Effector CD4-positive, alpha-beta T cell (primary cell): ENCODE measurements at regions not wholly inside any gene's neighbourhood (a gene's known extent, or its start where the extent isn't known, plus 50 kb on each side); places are given as distances from the start of the nearest gene placed in this dataset.
"Not testable (repeated sequence)": the region's sequence is repeated elsewhere in the genome, so short reads cannot be mapped to it uniquely, and the experiment has no call there.

Experiments used
- DNase-seq: peaks from one replicate; pipeline ENCODE4 v3.0.0-alpha.2; 2020

GRCh38 chr13:50616101-50616500 is 227.4 kb downstream of the DLEU7 start:
- no peak for DNase-seq

- DNase-seq, result no peak
Observed at GRCh38 chr13:50617134-50617721, 226.3 kb downstream of the DLEU7 start.

GRCh38 chr13:50618206-50618605 is 225.3 kb downstream of the DLEU7 start:
- no peak for DNase-seq

GRCh38 chr13:50626101-50626547 is 217.4 kb downstream of the DLEU7 start:
- no peak for DNase-seq

- no peak for DNase-seq
Observed at GRCh38 chr13:50627111-50627510, 216.4 kb downstream of the DLEU7 start.

GRCh38 chr13:50628512-50628911 is 215.0 kb downstream of the DLEU7 start:
- DNase-seq, result not testable (repeated sequence)

- DNase-seq, result no peak
Observed at GRCh38 chr13:50629497-50629896, 214.0 kb downstream of the DLEU7 start.

- DNase-seq, result no peak
Observed at GRCh38 chr13:50629966-50630365, 213.5 kb downstream of the DLEU7 start.

- DNase-seq, result no peak
Observed at GRCh38 chr13:50631041-50631440, 212.5 kb downstream of the DLEU7 start.

GRCh38 chr13:50634339-50634738 is 209.2 kb downstream of the DLEU7 start:
- DNase-seq, result no peak

- no peak for DNase-seq
Observed at GRCh38 chr13:50635504-50635903, 208.0 kb downstream of the DLEU7 start.

- DNase-seq, result no peak
Observed at GRCh38 chr13:50636007-50636704, 207.3 kb downstream of the DLEU7 start.

GRCh38 chr13:50643060-50643459 is 200.4 kb downstream of the DLEU7 start:
- no peak for DNase-seq

GRCh38 chr13:50644081-50644871 is 199.2 kb downstream of the DLEU7 start:
- no peak for DNase-seq

- DNase-seq, result no peak
Observed at GRCh38 chr13:50645092-50645491, 198.4 kb downstream of the DLEU7 start.

GRCh38 chr13:50646070-50646469 is 197.4 kb downstream of the DLEU7 start:
- DNase-seq, result no peak

GRCh38 chr13:50649211-50649610 is 194.3 kb downstream of the DLEU7 start:
- DNase-seq, result no peak

GRCh38 chr13:50650592-50651504 is 192.6 kb downstream of the DLEU7 start:
- no peak for DNase-seq

GRCh38 chr13:50651922-50652321 is 191.6 kb downstream of the DLEU7 start:
- DNase-seq, result no peak

- DNase-seq, result no peak
Observed at GRCh38 chr13:50654331-50654730, 189.2 kb downstream of the DLEU7 start.

GRCh38 chr13:50661881-50662280 is 181.6 kb downstream of the DLEU7 start:
- DNase-seq, result not testable (repeated sequence)

GRCh38 chr13:50664951-50665350 is 178.5 kb downstream of the DLEU7 start:
- no peak for DNase-seq

GRCh38 chr13:50668049-50668448 is 175.4 kb downstream of the DLEU7 start:
- DNase-seq, result no peak
